Activated CD8-positive, alpha-beta memory T cell treated with anti-CD3 and anti-CD28 coated beads, Interleukin-2, amount 50 U/mL, for 1 hour (primary cell): ENCODE measurements at regions not wholly inside any gene's neighbourhood (a gene's known extent, or its start where the extent isn't known, plus 50 kb on each side); places are given as distances from the start of the nearest gene placed in this dataset.

ENCODE experiments used
- DNase-seq: peaks from one replicate; pipeline ENCODE4 v3.0.0-alpha.2; 2020; ENCODE audit errors: extremely low read depth

DNA sequence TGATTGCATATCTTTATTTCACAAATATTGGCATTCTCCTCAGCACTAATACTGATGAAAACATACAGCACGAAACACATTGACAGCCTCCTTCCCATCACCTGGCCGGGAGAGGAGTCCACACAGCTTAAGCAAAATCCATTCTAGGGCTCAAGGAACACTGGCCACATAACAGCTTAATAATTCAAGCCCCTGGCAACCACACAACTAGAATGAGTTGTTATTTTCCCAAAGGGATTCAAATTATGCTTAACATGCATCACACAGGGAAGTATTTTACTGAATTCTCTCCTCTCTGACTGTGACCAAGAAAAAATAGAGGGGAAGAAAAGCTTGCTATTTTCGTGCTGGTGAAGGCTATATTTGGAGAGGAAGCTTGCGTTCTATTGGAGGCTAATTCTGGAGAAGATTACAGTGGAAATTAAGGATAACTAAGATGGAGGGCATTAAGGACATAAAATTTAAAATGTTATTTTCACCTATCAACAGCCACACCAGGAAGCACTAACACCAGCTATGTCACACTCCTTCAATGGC is 198.5 kb downstream of the ADGRG6 start:
- DNase-seq: no peak

DNA sequence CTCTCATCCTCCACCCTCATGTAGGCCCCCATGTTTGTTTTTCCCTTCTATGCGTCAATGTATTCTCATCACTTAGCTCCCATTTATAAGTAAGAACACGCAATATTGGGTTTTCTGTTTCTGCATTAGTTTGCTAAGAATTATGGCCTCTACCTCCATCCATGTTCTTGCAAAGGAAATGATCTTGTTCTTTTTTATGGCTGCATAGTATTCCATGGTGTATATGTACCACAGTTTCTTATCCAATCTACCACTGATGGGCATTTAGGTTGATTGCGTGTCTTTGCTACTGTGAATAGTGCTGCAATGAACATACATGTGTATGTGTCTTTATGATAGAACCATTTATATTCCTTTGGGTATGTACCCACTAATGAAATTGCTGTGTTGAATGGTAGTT is 200.0 kb downstream of the ADGRG6 start:
- no peak for DNase-seq

DNA sequence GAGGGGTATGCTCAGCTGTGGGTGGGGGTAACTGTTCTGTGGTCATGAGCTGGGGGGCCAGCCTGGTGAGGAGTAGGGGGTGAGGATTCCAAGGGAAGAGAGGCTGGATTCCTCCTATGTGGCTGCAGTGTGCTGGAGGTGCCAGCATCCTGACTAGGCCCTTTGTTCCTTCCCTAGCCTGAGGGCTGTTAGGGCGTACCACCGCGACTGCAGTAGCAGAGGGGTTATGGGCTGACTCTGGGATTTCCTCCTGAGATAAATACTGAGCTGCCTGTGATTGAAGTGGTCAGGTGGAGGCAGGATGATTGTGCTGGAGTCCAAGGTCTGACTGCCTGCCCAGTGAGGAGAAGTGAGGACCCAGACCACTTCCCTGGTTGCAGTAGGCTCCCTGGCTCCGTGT is 205.3 kb downstream of the ADGRG6 start:
- DNase-seq: no peak

DNA sequence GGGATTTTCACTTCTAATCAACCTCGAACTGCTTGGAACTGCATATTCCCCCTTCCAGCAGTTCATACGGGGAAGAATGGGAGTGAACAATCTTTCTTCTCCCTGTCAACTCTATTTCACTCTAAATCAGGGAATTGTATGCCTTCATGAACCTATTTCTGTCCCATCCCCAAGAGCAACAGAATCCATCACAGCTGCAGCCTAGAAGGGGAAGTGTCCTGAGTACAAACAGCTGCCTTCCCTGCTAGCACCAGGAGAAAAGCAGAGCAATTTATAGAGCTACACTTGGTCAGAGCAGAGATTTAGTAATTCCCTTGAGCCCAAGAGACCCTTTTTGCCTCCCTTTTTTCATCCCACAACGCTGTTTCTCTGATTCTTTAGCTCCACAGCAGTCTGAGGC is 208.4 kb downstream of the ADGRG6 start:
- no peak for DNase-seq

DNA sequence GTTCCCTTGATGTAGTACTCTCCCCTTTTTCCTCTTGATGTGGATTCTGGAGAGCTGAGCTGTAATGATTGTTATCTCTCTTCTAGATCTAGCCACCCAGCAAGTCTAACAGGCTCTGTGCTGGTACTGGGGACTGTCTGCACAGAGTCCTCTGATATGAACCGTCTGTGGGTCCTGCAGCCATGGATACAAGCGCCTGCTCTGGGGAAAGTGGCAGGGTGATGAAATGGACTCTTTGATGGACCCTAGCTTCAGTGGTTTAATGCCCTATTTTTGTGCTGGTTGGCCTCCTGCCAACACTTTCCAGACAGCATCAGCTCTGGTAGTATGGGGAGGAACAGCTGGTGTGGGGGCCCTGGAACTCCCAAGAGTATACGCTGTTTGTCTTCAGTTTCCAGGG is 216.3 kb downstream of the ADGRG6 start:
- DNase-seq: no peak

DNA sequence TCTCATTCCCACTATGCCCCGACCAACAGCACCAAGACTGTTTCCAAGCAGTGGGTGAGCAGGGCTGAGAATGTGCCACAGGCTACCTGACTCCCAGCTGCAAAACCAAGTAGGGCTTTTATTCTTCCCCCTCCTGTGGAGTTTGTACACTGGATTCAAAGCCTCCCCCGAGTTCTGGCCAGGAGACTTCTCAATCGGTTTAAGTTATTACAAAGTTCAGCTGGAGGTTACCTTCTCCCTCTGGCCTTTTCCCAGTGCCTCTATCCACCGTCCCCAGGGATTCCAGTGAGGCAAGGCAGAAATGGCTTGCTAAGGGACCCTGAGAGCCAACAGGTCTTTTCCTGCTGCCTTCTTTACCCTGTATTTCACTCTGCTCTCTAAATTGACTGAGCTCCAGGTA is 217.0 kb downstream of the ADGRG6 start:
- no peak for DNase-seq

DNA sequence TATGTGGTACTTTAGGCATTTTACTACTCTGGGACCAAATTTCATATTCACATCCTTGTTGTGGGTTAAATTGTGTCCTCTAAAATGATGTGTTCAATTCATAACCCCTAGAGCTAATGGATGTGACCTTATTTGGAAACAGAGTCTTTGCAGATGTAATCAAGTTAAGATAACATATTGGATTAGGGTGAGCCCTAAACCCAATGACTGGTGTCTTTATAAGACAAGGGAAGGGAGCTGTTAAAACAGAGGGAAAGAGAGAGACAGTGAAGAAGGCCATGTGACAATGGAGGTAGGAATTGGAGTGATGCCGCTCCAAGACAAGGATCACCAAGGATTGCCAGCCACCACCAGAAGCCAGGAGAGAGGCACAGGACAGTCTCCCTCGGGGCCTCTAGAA is 220.0 kb downstream of the ADGRG6 start:
- DNase-seq: no peak

DNA sequence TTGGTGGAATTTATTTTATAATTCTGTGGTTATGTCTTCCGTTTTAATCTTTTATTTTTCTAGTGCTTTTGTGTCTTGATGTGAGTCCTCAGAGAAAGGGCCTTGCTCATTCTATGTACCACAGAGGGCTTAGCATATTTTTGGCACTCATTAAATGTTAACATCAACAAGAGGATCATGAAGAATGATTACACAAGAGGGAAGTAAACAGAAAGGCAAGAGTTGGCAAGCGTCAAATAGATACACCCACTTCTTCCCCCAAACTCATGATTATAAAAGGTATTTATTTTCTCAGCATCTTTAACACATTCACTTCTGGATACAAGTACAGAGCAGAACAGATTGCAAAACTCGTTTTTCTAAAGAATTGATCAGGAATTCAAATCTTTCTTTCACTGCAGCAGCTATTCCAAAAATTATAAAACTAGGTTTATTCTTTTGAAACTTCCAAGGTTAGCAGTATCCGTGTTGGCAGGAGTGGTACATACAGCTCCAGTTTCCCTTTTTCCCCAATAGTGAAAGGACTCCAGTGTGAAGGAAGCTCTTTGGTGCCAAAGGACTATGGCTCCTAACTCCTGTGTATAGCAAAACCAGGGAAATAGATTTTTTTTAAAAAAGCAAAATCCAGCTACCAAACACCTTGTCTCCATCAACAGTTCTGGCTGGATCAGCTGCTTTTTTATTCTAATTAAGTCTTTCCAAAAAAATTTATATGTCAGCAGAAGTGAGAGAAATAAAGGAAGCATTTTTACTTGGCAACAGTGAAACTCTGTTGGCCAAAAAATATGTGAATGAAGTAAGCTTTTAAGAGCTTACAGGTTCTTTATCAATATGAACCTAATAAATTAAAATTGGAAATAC is 221.9 kb downstream of the ADGRG6 start:
- DNase-seq: no peak

DNA sequence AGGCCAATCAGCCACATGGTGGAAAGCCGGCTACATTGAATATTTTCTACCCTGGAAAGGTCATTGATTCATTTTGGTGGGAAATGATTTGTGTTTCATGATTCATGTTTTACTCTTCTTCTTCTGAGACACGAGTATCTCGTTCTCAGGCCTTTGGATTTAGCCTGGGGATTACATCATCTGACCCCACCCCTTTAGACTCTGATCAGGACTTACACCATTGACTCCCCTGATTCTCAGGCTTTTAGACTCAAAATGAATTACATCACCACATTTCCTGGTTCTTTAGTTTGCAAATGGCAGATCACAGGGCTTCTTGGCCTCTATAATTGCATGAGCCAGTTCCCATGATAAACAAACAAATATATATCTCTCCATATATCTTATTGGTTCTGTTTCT is 228.8 kb downstream of the ADGRG6 start:
- no peak for DNase-seq

DNA sequence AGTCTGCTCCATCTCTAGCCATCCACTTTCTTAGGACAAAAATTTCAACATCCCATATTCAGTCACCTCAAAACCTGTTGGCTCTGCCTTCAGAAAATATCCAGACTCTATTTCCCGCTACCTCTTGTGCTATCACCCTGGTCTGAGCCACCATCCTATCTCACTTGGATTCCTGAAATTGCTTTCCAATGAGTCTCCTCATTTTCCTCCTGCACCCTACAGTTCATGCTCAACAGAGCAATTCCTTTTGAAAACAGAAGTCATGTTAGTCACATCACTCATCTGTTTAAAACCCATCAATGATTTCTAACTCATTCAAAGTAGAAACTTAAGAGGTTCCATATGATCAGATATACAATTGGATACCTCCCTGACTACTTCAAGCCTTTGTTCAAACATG is 229.9 kb downstream of the ADGRG6 start:
- no peak for DNase-seq

DNA sequence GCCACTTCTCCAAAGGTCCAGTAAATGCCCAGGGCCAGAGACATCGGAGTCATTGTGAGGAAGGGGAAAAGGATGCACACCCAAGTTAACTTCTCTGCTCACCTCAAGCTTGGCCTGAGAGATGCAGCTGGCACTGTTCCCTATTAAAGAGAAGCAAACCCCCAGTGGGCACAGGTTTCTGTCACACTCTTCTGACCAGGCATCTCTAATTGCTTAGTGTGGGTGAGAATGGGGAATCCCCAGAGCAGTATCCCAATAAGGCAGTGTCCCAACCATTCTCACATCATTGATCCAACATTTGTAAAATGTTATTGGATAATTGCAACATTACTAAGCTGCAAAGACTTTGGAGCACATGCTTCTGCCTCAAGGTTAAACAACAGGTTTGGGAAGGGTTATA is 232.3 kb downstream of the ADGRG6 start:
- DNase-seq: no peak

DNA sequence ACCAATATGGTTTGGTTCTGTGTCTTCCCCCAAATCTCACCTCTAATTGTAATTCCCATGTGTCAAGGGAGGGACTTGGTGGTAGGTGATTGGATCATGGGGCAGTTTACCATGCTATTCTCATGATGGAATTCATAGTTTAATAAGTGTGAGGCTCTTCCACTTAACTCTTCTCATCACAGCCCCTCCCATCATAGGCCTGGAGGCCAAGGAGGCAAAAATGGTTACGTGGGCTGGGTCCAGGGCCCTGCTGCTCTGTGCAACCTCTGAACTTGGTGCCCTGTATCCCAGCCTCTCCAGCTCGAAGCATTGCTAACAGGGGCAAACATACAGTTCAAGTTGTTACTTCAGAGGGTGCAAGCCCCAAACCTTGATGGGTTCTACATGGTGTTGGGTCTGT is 232.7 kb downstream of the ADGRG6 start:
- no peak for DNase-seq

DNA sequence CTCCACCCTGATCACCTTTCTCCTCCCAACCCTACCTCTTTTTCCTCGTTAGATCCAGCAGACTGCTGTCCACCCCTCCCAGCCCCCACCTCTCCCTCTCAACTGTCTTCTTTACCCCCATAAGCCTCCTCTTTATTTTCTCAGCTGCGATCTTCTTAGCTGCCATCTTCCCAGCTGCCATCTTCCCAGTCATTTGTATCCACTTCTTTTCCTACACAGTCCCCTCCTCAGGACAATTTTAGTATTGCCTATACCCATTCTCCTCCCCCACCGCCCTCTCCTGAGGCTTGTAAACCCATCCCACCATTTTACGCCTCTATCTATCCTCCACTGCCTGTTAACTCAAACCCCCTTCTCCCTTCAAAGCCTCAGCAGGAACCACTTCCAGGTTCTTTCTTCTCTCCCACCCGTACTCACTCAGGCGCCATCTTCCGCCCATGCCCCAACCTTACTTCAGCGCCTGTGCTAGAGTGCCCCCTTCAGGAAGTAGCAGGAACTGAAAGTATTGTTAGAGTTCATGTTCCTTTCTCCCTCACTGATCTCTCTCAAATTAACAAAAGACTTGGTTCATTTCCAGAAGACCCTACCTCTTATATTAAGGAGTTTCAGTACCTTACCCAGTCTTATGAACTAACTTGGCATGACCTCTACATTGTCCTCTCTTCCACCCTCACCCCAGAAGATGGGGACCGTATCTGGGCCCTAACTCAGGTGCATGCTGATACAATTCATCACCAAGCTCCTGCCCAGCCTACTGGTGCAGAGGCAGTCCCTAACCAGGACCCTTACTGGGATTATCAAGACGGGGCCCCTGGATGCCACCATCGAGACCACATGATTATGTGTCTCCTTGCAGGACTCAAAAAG is 236.0 kb downstream of the ADGRG6 start:
- no peak for DNase-seq

DNA sequence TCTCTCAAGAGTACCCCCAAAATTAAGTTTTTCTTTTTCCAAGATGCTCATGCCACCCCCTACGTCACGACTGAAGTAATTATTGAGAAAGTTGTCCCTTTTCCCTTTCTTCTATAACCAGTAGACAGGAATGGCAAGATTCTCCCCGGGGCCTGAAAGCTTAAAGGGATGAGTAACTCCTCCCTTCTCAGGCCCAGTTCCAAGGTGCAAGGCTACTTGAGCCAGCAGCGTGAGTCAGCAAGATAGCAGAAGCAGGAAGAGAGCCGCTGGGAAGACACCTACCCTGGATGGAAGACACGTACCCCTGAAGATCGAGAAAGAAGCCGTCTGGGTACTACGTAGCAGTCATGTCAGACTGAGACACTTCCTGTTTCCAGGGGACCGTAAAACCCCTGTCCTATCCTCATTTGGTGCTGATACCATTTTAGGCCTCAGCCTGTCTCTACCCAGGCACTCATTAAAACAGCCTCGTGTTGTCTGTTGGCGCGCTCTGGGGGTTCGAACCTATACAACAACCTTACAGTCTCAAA is 241.0 kb downstream of the ADGRG6 start:
- no peak for DNase-seq

DNA sequence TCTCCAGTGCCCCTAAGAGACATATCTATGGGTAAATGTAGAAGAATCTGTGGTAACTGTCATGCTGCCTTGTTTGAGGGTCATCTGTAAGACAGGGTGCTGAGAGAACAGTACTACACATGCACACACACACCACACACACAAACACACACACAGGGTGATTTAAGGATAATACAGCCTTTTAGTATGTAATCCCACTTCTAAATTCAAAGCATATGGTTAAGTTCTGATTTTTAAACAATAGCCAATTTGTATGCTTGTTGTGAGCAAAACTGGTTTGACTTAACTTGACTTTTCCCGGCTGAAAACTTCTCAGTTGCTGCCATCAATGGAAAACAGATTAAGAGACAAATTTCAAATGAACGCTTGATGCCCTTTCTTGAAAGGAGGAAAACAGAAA is 241.8 kb downstream of the ADGRG6 start:
- DNase-seq: no peak

DNA sequence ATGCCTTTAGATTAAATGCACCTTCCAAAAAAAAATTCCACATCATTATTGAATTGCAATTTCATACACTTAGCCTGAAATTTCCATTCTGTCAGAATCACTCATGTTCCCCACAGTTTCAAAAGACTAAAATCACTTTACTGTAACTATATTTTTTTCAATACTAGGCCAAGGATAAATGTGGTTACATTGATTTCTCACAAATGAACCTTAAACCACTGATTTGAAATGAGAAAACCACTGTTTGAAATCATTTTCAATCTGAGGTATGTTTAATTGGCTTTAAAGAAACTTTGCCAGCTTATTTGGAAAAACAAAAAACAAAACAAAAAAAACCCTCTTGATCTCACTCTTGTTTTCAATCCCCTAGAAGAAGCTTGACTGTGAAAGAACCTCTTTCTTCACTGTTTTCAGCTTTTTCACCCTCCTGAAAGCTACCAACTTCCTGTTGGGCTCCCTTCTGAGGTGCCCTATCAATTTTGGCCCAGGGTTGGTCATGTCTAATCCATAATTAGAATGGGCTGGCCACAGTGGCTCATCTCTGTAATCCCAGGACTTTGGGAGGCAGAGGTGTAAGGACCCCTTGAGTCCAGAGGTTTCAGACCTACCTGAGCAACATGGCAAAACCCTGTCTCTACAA is 242.5 kb downstream of the ADGRG6 start:
- no peak for DNase-seq

DNA sequence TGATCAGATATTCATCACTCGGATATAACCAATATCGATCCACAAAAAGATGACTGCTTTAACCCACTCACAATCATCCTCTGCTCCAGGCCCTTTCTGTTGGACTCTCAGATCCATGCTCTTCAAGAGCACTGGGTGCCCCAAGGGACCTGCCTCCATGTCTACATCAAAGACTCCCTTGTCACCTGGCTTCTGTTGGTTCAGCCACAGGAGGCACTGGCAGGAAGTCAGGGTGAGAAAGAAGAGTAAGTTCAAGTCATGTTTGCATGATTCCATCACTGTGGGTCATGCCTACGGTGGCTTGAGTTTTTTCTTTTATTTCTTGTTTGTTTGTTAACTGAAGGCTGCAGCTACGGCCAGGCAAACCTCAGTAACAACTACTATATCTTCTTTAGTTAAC is 243.3 kb downstream of the ADGRG6 start:
- no peak for DNase-seq

DNA sequence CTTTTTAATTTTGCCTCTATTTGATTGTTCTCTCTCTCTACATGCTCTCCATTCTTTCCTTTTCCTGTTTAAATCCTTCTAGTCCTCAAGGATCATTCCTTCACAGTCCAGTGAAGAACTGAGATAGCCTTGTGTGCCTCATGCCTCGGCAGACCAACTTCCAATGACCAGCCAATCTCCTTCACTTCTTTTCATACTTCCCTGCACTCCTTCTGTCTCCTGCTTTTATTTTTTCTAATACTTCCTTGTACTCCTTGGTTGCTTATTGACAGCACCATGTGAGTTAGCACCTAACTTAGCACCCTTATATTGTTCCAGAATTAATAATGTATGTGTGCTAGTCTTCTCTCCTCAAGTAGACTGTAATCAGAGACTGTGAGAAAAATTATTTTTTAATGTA is 246.8 kb downstream of the ADGRG6 start:
- DNase-seq: no peak

DNA sequence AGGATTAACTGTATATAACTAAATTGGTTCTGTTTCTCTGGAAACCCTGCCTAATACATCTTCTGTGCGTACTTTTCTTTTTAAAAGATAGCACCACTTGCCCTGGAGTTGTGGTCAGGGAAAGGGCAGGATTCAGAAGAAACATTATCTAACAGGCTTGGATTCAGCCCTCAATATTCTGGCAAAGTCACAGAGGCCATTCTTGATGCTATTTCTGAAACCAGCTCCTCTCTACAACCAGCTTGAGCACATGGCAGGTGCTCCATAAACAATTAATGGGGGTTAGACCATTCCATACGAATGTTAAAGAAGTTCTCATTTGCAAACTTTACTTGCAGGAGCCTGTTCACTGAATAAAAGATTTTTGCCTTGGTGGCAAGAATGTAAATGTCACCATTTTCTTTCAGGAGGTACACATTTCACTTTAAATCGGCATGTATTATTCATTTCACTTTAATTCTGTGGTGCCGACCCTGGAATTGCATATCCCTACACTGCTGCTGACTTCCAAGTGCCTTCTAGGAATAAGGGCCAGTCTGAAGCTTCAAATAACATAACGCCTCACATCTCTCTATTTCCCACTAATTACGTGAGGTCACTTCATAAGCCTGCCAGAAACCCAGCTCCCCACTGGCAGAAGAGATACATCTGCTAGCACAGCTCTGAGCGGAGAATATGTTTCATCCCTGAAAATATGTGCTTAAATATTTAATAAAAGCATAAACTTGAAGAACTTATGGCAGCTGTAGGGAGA is 248.7 kb downstream of the ADGRG6 start:
- no peak for DNase-seq

DNA sequence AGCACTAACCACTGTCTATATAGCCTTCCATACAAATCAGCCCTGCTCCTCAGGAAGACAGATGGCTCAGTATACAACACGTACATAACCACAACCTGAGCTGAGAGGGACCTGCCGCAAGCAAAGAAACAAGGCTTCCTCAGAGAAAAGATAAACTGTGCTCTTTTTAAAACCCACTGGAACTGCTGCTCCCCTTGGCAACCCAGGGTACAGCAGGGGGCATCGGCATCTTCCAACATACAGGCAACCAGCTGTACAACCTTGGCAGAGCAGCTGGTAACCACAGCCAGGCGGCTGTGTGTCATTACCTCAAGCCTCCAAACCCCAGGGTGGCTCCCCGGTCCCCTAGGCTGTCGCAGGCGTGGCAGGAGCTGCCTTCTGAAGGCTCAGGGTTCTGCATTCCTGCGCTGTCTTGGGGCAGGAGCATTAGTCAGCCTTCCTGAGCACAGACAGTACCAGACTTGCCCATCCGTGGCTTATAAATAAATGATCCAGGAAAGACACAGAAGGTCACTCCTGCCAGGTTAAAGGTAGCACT is 249.5 kb downstream of the ADGRG6 start:
- DNase-seq: peak; percentile 40

DNA sequence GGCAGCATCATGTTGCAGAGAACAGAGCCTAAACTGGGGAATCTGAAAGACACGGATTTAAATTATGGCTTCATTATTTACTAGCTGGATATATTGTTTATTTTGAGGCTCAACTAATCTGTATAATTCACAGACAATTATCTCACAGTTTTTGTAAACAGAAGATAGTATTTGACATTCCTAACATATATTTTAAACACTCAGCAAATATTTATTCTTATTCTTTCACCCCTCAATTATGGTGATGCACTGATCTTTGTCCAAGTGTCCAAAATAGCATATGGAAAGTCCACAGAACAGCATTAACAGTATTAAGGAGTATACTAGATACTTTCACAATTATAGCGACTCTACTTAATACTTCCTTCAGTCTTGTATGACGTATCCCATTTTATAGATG is 257.0 kb downstream of the ADGRG6 start:
- DNase-seq: no peak
